CD4-positive, alpha-beta T cell treated with Interleukin-1 beta for 1 hour (primary cell): ENCODE measurements at regions not wholly inside any gene's neighbourhood (a gene's known extent, or its start where the extent isn't known, plus 50 kb on each side); places are given as distances from the start of the nearest gene placed in this dataset.
"Not testable (repeated sequence)": the region's sequence is repeated elsewhere in the genome, so short reads cannot be mapped to it uniquely, and the experiment has no call there.

Experiments used
- DNase-seq, 2 donors: peaks; one replicate each; pipeline ENCODE4 v3.0.0-alpha.2; 2020 to 2022

DNA sequence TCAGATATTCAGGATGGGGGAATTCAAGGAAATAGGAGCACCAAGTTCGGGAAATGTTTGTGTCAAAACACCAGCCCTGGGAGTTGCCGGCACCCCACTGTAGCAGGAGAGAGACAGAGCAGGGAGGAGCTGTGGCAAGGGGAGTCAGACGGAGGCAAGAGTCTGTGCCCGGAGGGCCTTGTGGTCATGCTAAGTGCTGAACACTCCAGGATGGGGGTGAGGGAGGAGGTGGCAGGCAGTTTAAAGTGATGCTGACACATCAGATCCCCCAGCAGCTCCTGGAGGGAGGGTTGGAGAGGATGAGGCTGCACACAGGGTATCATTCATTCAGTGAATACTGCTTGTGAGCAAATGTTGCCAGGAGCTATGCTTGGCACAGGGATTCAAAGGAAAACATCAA is 150.3 kb upstream of the ETV3 start:
- DNase-seq, result no peak

DNA sequence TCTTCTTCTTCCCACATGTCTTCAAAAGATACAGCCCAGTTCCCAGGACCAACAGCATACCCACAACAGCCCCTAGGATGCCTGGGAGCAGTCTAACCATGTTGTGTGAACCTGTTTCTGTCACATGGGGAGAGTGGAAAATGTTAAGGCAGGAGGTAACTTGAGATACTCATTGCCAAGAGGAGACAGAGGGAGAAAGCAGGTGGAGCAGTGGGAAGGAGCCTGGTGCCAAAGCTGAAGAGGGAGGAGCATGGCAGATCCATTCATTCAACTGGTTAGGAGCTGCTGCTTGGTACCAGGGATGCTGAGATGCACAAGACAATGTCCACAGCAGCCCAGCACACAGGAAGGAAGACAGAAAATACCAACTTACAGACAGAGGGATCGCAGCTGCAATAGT is 149.8 kb upstream of the ETV3 start:
- no peak for DNase-seq

DNA sequence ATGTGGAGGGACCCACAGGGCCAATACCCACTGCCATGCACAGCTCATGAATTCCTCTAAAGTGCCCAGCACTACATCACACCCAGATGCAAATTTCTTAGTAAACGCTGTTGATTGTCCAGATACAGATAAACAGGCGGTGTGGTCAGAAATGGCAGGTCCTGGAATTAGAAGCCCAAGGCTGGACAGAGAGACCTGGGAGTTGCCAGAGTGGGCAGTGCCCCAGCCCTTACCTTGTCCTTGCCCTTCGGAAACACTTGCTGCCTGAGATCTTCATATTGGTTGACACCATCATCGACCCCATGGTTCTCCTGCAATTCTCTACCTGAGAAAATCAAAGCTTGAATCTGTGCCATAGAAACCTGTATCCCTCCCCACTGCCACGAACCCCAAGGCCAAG is 149.3 kb upstream of the ETV3 start:
- DNase-seq, result no peak

DNA sequence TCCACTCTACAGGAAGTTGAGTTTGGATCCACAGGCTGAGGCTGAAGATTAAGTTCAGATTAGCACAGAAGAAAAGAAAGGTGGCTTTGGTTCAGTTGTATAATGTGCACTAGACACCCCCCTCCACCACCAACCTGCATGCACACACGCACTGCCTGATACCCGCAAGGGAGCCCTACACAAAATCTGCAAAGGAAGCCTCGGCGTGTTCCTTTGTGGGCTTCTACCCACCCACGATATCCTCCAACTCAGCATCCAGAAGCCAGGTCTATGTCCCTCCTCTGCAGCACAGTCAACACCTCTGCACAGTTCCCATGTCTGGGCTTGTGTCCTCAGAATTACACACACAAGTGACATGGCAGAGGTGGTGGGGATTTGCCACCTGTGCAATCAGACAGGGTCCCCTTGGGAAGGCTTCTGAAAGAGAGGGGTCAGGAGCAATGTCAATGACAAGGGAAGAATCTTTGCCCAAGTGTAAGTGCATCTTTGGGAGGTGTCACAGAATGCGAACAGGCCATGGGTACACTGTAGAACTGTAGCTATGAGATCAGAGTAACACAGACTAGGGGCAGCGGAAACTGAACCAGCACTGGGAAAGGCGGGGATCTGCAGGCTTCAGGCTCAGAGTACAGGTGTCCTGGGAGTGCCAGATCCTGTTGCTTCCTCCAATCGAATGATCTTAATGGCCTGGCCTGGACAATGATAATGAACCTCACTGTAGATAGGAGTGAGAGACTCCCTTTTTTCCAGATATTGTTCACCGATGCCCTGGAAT is 148.6 kb upstream of the ETV3 start:
- no peak for DNase-seq

DNA sequence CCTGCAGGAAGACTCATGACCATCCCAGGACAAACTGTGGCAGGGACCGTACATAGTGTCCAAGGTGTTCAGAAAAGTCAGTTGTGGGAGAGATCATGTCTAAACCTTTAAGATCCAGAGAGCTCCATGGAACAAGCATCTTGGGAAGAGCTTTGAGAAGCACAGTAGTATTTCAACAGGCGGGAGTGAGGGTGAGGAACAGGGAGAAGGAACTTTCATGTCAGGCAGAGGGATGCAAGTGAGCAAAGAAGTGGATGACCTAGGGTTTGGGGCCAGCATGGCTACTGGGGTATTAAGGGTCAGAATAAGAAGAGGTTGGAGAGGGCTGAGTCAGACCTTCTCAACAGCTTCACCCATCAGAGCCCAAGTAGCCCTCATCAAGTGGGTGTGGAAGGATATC is 147.9 kb upstream of the ETV3 start:
- no peak for DNase-seq

DNA sequence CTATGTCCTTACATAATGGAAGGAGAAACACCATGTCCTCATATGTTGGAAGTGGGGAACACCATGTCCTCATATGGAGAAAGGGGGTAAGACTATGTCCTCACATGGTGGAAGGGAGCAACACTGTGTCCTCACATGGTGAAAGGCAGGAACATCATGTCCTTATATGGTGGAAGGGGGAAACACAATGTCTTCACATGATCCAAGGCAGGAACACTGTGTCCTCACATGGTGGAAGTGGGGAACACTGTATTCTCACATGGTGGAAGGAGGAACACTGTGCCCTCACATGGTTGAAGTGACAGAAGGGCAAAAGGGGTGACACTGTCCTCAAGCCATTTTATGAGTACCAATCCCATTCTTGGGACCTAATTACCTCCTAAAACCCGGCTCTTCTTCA is 146.3 kb upstream of the ETV3 start:
- no peak for DNase-seq

DNA sequence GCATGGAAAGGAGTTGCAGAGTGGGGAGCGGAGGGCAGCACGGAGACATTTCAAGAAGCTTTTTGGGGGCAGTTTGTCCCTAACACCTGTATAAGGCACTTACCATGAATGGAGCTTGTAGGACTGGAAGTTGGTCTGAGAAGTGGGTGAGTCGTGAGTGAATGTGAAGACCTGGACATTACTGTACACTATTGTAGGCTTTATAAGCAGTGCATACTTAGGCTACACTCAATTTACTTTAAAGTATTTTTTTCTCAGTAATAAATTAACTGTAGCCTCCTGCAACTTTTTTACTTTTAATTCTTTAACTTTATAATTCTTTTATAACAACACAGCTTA is 141.6 kb upstream of the ETV3 start:
- no peak for DNase-seq

DNA sequence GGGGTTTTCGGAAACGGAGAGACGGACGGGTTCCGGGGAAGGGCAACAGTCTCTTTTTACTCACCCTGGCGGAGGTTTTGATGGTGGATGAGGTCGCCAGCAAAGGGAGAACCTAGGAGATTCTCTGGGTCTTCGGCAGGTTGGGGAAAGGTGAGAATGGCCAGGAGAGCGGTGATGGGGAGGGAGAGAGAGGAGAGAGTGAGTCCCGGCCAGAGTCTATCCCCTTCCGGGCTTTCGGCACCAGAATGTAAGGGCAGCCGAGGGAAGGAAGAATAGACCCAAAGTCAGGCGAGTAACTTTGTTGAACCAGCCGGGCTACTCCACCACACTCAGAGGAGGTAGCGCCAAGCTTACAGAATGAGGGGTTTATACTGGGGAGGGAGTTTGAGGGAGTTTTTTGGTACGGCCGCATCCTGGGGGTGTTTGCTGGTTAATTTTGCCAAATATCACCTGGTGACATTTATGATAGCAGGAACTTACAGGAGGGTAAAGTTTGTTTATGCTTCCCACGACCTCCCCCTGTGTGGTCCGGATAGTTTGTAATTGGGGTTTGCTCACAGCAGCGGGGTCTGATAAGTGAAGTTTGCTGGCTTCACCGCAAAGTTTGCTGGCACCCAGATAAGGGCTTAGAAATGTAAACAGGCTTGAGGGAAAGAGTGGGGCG is 141.1 kb upstream of the ETV3 start:
- DNase-seq, result no peak

DNA sequence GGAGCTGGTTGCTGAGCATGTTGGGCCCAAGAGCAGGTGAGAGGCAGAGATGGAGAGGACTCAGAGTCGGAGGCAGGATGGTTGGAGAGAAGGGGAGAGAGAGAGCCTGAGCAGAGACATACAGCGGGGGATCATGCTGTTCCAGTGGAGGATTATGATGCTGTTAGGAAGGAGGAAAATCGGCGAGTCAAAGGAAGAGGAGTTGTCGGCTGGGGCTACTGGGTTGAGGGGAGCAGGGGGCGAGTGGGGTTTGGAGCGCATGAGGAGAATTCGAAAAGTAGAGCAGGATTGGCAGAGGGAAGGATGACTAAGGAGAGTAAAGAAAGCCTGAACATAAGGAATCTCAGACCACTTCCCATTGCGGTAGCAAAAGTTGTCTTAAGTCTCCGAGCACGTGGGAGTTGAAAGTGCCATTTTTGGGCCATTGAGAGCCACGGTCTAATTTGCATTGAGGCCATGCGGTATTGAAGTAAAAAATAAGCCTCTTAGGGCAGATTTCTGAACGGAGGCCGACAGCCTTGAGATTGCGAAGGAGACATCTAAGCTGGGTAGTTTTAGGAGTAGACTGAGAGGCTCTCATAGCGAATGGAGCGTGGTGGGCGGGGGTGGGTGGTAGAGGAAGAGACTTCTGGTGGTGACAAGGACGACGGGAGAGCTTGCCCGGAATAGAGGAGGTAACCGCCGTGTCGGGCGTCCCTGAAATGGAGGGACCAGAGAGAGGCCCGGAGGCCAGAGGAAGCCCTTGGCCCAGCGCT is 140.4 kb upstream of the ETV3 start:
- DNase-seq, result no peak

DNA sequence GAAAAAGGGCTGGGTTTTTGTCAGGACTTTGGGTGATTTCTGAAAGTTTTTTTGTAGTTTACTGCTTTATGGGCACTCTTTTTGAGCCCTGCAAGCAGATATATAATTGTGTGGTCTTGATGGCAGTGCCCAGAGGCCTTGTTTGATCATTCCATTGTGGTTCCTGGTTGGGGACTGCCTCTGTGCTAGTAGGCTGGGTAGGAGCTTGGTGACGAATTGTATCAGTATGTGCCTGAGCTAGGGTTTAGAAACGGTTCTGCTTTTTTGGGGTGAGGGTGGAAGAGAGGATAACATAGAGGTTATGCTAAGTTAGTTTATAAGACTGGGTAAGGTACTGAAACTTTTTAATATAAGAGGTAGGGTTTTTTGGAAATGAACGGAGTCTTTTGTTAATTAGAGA is 139.7 kb upstream of the ETV3 start:
- no peak for DNase-seq

DNA sequence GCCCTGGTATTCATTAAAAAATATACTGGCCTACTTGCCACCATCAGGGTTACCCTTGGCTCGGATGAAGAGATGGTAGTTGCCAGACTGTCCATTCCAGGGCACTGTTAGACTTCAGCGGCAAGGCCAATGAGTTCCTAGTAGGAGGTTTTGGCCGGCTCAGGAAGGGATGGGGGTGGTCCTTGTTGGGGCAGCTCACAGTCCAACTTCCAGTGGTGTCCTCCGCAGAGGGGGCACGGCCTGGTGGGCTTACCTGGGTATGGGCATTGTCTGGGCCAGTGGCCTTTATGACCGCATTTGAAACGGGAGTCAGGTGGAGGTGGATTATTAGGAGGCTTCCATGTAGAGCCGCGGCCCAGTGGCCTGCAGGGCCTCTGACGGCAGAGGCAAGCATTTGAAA is 139.1 kb upstream of the ETV3 start:
- DNase-seq, result no peak

DNA sequence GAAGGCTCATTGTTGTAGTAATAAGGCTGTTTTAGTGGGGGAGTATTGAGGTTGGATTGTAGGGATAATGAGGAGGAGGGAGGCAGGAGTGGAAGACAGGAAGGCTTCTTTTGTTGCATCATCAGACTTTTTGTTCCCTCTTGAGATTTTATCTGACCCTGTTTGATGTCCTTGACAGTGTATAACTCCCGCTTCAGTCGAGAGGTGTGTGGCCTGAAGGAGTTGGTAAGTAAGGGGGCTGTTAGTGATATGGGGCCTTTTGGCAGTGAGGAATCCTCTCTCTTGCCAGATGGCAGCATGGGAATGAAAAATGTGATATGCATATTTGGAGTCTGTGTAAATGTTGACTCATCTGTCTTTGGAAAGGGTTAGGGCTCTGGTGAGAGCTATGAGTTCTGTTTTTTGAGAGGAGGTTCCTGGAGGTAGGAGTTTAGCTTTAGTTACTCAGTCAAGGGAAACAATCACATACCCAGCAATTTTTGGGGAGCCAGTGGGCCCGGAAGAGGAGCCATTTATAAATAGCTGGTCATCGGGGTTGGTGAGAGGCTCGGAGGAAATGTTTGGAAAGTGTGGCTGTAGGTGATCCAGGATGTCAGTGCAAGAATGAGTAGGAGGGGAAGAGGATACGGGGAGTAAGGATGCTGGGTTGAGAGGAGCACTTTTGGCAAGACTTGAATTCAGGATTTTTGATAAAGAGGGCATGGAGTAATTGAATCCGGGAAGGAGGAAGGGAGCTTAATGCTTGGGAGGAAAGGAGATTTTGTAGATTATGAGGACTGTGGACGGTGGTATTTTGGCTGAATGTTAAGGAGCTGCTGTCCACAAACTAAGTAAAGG is 136.7 kb upstream of the ETV3 start:
- no peak for DNase-seq

DNA sequence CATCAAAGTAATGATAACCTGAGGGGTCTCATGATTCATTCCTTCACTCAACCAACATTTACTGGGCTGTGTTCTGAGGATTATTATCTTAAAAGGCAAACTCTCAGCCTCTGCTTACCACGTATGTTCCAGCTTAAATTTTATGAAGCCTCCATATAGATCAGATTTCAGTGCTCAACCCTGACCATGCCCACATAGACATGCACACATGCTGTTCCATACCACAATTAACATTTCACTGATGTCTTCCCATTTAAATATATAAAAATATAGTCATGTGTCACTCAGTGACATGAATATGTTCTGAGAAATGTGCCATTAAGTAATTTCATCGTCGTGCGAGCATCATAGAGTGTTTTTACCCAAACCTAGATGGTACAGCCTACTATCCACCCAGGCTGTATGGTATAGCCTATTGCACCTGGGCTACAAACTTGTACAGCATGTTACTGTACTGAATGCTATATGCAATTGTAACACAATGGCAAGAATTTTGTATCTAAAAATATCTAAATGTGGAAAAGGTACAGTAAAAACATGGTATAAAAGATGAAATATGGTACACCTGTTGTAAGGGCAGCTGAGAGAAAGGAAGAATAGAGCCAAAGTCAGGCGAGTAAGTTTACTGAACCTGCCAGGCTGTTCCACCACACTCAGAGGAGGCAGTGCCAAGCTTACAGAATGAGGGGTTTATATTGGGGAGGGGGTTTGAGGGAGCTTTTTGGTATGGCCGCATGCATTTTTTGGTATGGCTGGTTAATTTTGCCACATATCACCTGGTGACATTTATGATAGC is 134.7 kb upstream of the ETV3 start:
- no peak for DNase-seq

DNA sequence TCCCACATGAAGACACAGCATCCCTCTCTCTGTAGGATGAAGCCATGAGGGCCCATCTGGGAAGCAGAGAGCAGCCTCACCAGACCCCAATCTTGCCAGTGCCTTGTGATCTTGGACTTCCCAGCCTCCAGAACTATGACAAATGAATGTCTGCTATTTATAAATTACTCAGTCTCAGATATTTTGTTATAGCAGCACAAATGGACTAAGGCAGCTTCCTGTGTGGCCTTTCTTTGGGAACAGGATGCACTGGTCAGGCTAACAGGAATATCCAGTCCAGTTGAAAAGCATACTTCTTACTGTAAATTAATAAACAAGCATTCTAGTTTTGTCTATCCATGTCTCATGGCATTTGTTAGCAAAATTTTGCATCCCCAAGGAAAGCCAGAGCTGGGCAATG is 134.1 kb upstream of the ETV3 start:
- DNase-seq, result no peak

DNA sequence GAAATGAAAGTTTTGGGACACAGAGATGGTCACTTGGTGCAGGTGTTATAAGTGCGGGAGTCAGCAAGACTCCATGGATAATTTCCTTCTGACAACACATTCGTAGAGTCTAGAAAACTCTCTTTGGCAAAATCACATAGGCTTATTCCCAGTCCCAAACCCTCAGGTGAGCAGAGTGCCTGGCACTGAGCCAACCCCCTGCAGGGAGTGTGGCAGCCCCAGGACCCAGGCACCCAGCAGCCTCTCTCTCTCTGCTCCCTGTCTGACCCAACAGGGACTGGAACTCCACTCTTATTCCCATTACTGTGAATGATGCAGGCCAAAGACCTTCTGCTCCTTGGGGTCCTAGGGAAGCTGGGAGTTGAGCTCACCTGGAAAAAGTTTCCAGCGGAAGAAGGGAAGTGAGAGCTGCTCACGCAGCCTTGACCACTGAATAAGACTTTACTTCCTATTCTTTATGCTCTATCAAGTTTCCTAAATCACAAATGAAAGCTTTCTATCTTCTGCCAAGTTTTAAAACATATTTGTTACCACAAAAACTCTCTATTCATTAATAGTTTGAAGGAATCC is 132.6 kb upstream of the ETV3 start:
- peak in 1 of 2 donors; percentile 3 for DNase-seq

DNA sequence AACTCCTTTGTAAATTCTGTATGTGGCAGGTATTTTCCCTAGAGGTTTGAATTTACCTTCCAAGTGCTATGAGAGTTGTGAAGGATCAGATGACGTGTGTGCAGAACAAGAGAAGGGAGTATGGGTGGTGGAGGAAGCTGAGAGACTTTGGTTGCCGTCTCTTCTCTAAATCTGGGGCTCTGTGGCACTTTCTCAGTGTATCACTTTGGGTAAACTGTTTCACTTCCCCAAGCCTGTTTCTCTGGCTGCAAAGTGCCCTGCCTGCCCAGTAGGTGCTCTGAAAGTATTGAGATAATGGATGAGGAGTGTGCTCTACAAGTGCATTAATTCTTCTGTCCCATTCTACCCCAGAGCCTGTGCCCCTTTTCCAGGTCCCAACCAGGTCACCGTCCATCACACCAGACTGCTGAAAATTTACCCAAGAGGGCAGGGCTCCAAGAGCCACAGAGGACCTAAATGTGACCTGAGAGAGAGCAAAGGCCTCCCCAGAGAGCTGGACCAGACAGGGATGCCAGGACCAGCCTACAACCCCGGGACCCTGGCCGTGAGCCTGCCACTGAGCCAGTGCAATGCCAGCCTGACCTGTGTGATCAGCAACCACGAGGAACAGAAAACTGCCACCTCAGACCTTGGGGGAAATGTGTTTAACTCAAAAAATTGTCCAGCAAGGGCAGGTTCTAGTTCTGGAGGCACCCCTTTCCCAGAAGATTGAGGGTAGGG is 131.6 kb upstream of the ETV3 start:
- peak in 1 of 2 donors; percentile 11 for DNase-seq

DNA sequence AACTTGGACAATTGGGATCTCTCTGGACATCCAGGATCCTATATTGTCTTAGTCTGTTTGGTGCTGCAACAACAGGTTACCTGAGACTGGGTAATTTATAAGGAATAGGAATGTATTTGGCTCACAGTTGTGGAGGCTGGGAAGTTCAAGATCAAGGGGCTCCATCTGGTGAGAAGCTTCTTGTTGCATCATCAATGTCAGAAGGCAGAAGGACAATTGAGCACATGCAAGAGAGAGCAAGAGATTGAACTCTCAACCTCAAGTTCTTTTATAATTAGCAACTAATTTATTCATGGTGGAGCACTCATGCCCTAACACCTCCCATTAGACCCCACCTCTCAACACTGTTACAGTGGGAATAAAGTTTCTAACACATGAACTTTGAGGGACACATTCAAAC is 124.7 kb upstream of the ETV3 start:
- no peak for DNase-seq

DNA sequence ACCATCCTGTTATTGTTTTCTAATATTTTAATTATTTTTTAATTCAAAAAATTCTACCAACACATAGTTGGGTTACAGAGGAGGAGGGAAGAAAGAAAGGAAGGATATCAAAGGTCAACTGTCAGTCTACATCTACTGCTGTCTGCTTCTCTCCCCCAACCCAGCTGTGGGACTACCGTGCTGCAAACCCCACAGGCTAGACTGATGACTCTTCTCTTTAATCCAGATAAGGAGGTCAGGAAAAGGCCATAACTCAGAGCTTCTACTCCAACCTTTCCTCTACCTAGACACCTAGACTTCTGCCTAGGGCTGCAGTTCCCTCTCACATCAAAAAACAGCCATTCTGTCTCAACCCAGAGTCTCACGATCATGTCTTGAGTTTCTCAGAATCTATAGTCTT is 124.2 kb upstream of the ETV3 start:
- DNase-seq, result no peak

DNA sequence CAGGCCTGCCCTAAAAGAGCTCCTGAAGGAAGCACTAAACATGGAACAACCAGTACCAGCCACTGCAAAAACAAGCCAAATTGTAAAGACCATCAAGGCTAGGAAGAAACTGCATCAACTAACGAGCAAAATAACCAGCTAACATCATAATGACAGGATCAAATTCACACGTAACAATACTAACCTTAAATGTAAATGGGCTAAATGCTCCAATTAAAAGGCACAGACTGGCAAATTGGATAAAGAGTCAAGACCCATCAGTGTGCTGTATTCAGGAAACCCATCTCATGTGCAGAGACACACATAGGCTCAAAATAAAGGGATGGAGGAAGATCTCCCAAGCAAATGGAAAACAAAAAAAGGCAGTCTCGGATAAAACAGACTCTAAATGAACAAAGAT is 117.7 kb upstream of the ETV3 start:
- DNase-seq, result not testable (repeated sequence)

DNA sequence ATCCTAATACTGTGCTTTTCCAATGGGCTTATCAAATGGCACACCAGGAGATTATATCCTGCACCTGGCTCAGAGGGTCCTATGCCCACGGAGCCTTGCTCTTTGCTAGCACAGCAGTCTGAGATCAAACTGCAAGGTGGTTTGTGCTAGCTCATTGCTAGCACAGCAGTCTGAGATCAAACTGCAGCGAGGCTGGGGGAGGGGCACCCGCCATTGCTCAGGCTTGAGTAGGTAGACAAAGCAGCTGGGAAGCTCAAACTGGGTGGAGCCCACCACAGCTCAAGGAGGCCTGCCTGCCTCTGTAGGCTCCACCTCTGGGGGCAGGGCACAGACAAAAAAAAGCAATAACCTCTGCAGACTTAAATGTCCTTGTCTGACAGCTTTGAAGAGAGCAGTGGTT is 116.0 kb upstream of the ETV3 start:
- DNase-seq, result not testable (repeated sequence)

DNA sequence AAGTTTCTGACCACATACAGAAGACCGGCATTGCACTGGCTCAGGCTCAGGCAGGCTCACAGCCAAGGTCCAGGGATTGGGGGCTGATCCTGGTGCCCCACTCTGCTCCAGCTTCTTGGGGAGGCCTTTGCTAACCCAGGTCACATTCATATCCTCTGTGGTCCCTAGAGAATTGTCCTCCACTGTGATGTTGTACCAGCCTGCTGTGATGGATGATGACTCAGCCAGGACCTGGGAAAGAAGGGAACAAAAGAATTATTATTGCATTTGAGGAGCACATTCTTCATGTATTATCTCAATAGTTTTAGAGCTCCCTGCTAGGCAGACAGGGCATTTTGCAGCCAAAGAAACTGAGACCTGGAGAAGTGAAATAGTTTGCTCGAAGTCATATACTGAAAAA is 114.3 kb upstream of the ETV3 start:
- DNase-seq, result no peak
